ENCODE measurements at regions not wholly inside any gene's neighbourhood (a gene's known extent, or its start where the extent isn't known, plus 50 kb on each side); places are given as distances from the start of the nearest gene placed in this dataset.

DNA sequence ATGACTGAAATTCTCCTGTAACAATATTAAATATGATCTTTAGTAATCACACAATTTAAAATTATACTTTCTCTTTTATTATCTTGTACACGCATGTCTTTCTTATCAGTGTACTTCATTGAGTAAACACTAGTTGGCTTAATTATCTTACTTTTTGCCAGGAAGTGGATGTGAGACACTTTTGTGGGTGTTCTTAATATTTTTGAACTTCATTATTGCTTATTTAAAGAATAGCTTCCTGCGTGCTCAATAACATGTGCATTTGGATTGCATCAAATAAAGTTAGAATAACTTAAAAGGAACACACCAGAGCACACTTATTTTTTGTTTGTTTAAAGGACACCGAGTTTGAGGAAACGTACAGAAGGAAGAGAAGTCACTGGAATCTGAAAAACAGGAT, 128.5 kb upstream of the VEGFC start:
- no peak overlapping the region for H3K4me3 ChIP-seq (ENCODE audit: low read depth, low read length)
- TF ChIP-seq, protein P1, sequence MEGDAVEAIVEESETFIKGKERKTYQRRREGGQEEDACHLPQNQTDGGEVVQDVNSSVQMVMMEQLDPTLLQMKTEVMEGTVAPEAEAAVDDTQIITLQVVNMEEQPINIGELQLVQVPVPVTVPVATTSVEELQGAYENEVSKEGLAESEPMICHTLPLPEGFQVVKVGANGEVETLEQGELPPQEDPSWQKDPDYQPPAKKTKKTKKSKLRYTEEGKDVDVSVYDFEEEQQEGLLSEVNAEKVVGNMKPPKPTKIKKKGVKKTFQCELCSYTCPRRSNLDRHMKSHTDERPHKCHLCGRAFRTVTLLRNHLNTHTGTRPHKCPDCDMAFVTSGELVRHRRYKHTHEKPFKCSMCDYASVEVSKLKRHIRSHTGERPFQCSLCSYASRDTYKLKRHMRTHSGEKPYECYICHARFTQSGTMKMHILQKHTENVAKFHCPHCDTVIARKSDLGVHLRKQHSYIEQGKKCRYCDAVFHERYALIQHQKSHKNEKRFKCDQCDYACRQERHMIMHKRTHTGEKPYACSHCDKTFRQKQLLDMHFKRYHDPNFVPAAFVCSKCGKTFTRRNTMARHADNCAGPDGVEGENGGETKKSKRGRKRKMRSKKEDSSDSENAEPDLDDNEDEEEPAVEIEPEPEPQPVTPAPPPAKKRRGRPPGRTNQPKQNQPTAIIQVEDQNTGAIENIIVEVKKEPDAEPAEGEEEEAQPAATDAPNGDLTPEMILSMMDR (IDR thresholded peaks at IDR 0.05; ENCODE audit: borderline replicate concordance, insufficient read depth, low read depth, low read length) = no peak

DNA sequence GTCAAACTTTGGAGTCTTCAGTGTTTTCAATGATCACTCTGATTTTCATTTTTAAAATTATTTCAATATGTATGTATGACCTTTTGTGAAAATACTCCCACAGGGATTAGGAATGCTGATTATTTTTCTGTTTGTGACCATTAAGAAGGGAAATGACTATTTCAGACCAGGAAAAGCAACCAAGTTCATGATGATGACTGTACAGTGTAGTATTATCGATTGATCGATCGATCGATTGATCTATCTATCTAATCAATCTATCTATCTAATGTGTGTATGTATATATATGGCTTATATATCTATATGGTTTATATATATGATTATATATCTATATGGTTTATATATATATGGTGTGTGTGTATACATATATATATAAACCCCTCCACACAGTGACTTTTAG, 131.5 kb upstream of the VEGFC start:
- TF ChIP-seq, protein P1 (IDR thresholded peaks at IDR 0.05; ENCODE audit: borderline replicate concordance, insufficient read depth, low read depth, low read length) = no peak
- H3K4me3 ChIP-seq (ENCODE audit: low read depth, low read length) = no peak overlapping the region

DNA sequence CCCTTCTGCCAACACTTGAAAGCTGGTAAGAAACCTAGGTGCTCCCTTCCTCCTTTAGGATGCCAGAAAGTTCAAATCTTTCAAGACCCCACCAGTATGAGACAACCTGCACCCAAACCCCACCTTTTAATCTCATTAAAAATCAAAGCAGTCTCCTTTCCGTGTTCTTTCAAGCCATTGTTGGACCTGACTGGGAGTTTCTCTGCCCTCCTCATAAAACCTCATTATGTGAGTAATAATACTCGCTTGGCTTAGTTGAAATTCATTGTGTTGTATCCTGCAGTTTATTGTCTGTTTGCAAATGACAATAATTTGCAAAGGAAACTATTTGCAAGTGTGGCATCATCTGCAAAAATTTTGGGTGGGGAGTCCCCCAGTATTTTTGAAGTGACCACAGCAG, 133.2 kb upstream of the VEGFC start:
- TF ChIP-seq, protein P1 (IDR thresholded peaks at IDR 0.05; ENCODE audit: borderline replicate concordance, insufficient read depth, low read depth, low read length) = no peak
- H3K4me3 ChIP-seq (ENCODE audit: low read depth, low read length) = no peak overlapping the region

DNA sequence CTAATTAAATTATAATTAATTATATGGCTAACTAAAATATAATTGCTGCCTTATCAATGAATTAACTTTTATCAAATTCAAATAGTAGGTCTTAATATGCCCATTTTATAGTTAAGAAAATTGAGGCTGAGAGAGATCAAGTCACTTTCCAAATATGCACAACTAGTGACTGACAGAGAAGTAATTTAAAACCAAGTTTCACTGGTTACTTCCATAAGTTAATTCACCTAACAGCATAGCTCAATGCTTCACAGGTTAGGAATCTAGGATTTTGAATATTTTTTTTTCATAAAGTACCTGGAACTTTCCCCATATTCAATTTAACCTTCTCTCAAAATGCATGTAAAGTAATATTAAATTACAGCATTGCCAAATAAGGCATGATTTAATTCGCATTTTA, 134.4 kb upstream of the VEGFC start:
- TF ChIP-seq, protein P1 (IDR thresholded peaks at IDR 0.05; ENCODE audit: borderline replicate concordance, insufficient read depth, low read depth, low read length) = no peak
- no peak overlapping the region for H3K4me3 ChIP-seq (ENCODE audit: low read depth, low read length)

DNA sequence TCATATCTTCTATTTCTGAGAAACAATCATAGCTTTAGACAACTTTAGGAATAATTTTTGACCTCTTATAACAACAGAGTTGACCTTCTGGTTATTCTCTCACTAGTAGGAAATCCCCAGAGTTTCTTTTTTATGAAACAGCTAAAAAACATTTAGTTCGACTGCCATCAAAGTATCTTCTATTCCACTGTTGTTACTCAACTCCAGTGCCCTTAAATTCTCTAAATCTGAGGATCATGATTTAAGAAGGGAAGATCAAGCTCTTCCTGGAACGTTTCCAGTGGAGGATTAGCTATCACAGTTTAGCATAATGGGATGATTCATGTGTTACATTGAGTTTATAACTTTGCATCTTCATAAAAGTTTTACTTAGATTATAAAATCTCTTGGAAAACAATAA, 134.9 kb upstream of the VEGFC start:
- H3K4me3 ChIP-seq (ENCODE audit: low read depth, low read length) = no peak overlapping the region
- TF ChIP-seq, protein P1 (IDR thresholded peaks at IDR 0.05; ENCODE audit: borderline replicate concordance, insufficient read depth, low read depth, low read length) = no peak

DNA sequence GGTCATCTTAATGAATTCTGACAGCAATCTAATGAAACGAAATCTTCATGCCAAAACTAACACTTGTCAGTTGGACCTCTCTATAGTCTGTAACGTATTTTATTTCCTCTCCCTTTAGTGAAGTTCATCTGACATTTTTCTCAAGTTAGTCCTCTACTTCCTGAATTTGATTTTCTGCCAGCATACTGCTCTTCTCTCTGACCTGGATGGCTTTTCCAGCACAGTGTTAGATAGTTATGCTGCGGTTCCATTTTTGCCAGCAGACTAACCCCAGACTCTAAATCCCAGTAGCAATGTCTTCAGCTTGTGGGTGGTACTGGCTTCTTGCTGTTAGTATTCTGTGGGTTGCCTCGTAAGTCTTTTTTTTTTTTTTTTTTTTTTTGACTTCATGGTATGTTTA, 146.7 kb upstream of the VEGFC start:
- no peak overlapping the region for H3K4me3 ChIP-seq (ENCODE audit: low read depth, low read length)
- TF ChIP-seq, protein P1 (IDR thresholded peaks at IDR 0.05; ENCODE audit: borderline replicate concordance, insufficient read depth, low read depth, low read length) = no peak

DNA sequence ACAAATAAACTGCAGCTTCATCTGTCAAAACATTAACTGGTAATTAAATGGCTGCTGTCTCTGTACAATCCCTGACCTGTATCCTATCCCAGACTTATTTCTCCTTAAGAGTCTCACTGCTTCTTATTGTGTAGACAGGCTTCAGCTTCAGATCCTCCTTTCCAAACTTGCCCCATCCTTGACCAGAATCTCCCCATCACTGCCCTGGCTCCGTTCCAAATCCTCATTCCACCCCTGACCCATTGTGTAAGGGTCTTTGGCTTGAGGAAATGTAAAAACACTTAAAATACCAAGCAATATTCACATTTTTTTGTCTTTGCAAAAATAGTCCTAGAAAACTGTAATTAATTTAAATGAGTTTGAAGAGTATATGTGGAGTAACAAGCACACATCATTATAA, 152.6 kb upstream of the VEGFC start:
- no peak overlapping the region for H3K4me3 ChIP-seq (ENCODE audit: low read depth, low read length)
- TF ChIP-seq, protein P1 (IDR thresholded peaks at IDR 0.05; ENCODE audit: borderline replicate concordance, insufficient read depth, low read depth, low read length) = no peak

Measured in GM12875 (cell line).